Breast epithelium (tissue), 3 donors: ENCODE measurements at regions not wholly inside any gene's neighbourhood (a gene's known extent, or its start where the extent isn't known, plus 50 kb on each side); places are given as distances from the start of the nearest gene placed in this dataset.

Experiments used
- POLR2A ChIP-seq: fragments of 450-650 bp; IDR thresholded peaks from one replicate; pipeline ENCODE4 v1.6.1; 2016; ENCODE audit warnings: antibody characterized with exemption, mild to moderate bottlenecking, moderate library complexity
- POLR2AphosphoS5 ChIP-seq, 3 donors: sonication (generic); formaldehyde crosslinking; IDR thresholded peaks; one replicate each; pipeline ENCODE4 v1.6.1; 2017; ENCODE audit warnings: antibody characterized with exemption in 3 of 3
- TF ChIP-seq, protein P1 (sequence below), 3 donors: fragments of 450-650 bp; IDR thresholded peaks; one replicate each; pipeline ENCODE4 v1.5.1; 2016 to 2017; ENCODE audit warnings: antibody characterized with exemption in 3 of 3, mild to moderate bottlenecking in 3 of 3, moderate library complexity in 3 of 3

DNA sequence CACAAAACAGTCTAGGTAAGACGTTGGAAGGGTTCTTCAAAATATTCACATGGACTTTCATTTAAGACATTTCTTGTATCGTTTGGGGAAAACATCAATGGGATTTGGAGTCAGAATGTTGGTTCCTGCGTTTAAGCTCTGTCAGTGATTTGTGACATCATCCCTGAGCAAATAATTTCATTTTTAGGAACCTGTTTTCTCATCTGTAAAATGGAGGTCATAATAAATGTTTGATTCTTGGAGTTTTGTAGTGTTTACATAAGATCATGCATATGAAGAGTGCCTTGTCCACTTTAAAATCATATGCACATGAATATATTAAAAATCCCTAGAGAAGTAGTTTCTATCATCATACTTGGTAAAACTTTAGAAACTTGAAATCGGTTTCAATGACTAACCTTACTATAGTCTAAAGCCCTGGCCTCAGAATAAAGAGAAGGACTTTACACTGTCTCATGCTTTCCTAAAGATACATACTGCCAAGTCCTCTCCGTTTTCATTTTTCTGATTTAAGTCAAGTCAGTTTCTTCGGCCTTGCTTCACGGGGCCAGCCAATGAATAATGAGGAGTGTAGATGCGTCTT is 178.4 kb downstream of the ADSS2 start:
- TF ChIP-seq POLR2A (no peak), POLR2AphosphoS5 (IDR thresholded peaks at IDR 0.05) (no peak)
- TF ChIP-seq, protein P1, sequence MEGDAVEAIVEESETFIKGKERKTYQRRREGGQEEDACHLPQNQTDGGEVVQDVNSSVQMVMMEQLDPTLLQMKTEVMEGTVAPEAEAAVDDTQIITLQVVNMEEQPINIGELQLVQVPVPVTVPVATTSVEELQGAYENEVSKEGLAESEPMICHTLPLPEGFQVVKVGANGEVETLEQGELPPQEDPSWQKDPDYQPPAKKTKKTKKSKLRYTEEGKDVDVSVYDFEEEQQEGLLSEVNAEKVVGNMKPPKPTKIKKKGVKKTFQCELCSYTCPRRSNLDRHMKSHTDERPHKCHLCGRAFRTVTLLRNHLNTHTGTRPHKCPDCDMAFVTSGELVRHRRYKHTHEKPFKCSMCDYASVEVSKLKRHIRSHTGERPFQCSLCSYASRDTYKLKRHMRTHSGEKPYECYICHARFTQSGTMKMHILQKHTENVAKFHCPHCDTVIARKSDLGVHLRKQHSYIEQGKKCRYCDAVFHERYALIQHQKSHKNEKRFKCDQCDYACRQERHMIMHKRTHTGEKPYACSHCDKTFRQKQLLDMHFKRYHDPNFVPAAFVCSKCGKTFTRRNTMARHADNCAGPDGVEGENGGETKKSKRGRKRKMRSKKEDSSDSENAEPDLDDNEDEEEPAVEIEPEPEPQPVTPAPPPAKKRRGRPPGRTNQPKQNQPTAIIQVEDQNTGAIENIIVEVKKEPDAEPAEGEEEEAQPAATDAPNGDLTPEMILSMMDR (IDR thresholded peaks at IDR 0.05): no peak
